CD4-positive, alpha-beta T cell treated with Interleukin-6 for 4 hours (primary cell): ENCODE measurements at regions not wholly inside any gene's neighbourhood (a gene's known extent, or its start where the extent isn't known, plus 50 kb on each side); places are given as distances from the start of the nearest gene placed in this dataset.

ENCODE experiments used
- DNase-seq: peaks from one replicate; pipeline ENCODE4 v3.0.0-alpha.2; 2020; ENCODE audit warnings: mixed read lengths

- no peak for DNase-seq
Measured at GRCh38 chr12:24198936-24199671, 249.6 kb upstream of the SOX5 start.

GRCh38 chr12:24198070-24198469, 248.6 kb upstream of the SOX5 start:
- no peak for DNase-seq

- DNase-seq, result no peak
Measured at GRCh38 chr12:24197532-24197931, 248.1 kb upstream of the SOX5 start.

- no peak for DNase-seq
Measured at GRCh38 chr12:24195063-24195462, 245.6 kb upstream of the SOX5 start.

- no peak for DNase-seq
Measured at GRCh38 chr12:24191117-24191516, 241.6 kb upstream of the SOX5 start.

GRCh38 chr12:24185782-24186181, 236.3 kb upstream of the SOX5 start:
- no peak for DNase-seq

GRCh38 chr12:24177889-24178288, 228.4 kb upstream of the SOX5 start:
- no peak for DNase-seq

GRCh38 chr12:24175929-24176328, 226.5 kb upstream of the SOX5 start:
- no peak for DNase-seq

- no peak for DNase-seq
Measured at GRCh38 chr12:24175284-24175683, 225.8 kb upstream of the SOX5 start.

- no peak for DNase-seq
Measured at GRCh38 chr12:24173067-24173466, 223.6 kb upstream of the SOX5 start.

- no peak for DNase-seq
Measured at GRCh38 chr12:24172773-24173066, 223.2 kb upstream of the SOX5 start.

GRCh38 chr12:24172031-24172772, 222.7 kb upstream of the SOX5 start:
- DNase-seq, result no peak

GRCh38 chr12:24155042-24155441, 205.6 kb upstream of the SOX5 start:
- no peak for DNase-seq

- no peak for DNase-seq
Measured at GRCh38 chr12:24153079-24153478, 203.6 kb upstream of the SOX5 start.

- no peak for DNase-seq
Measured at GRCh38 chr12:24152270-24152669, 202.8 kb upstream of the SOX5 start.

GRCh38 chr12:24143928-24144327, 194.5 kb upstream of the SOX5 start:
- DNase-seq, result no peak

- no peak for DNase-seq
Measured at GRCh38 chr12:24139035-24139434, 189.6 kb upstream of the SOX5 start.

- DNase-seq, result no peak
Measured at GRCh38 chr12:24138041-24138440, 188.6 kb upstream of the SOX5 start.

GRCh38 chr12:24135158-24135850, 185.8 kb upstream of the SOX5 start:
- no peak for DNase-seq

GRCh38 chr12:24134092-24134491, 184.6 kb upstream of the SOX5 start:
- DNase-seq, result no peak

- DNase-seq, result no peak
Measured at GRCh38 chr12:24133384-24133783, 183.9 kb upstream of the SOX5 start.

GRCh38 chr12:24127919-24128721, 178.7 kb upstream of the SOX5 start:
- DNase-seq, result no peak

GRCh38 chr12:24125280-24125679, 175.8 kb upstream of the SOX5 start:
- DNase-seq, result no peak
